Memory B cell (primary cell): ENCODE measurements at regions not wholly inside any gene's neighbourhood (a gene's known extent, or its start where the extent isn't known, plus 50 kb on each side); places are given as distances from the start of the nearest gene placed in this dataset.
"Not testable (repeated sequence)": the region's sequence is repeated elsewhere in the genome, so short reads cannot be mapped to it uniquely, and the experiment has no call there.

ENCODE experiments used
- ATAC-seq: fragments of 150-1000 bp; cut with Tn5 transposase; 2 replicates; pipeline ENCODE4 v1.10.0; 2021; ENCODE audit warnings: low read depth, mild to moderate bottlenecking, moderate library complexity
- DNase-seq, 2 donors: peaks; one replicate each; pipeline ENCODE4 v3.0.0; 2022; ENCODE audit warnings: low spot score in 2 of 2
- H3K27ac Mint-ChIP-seq: one replicate; pipeline ENCODE4 v1.8.0; 2022; ENCODE audit warnings: mild to moderate bottlenecking, moderate library complexity, mixed read lengths
- H3K27me3 Mint-ChIP-seq: one replicate; pipeline ENCODE4 v1.8.0; 2022; ENCODE audit warnings: mixed read lengths
- H3K36me3 Mint-ChIP-seq: one replicate; pipeline ENCODE4 v1.8.0; 2022; ENCODE audit warnings: mild to moderate bottlenecking, mixed read lengths
- H3K4me1 Mint-ChIP-seq: one replicate; pipeline ENCODE4 v1.8.0; 2022; ENCODE audit warnings: mixed read lengths
- H3K4me3 Mint-ChIP-seq: one replicate; pipeline ENCODE4 v1.8.0; 2022; ENCODE audit warnings: mild to moderate bottlenecking, moderate library complexity, mixed read lengths
- H3K9me3 Mint-ChIP-seq: one replicate; pipeline ENCODE4 v1.8.0; 2022; ENCODE audit warnings: mixed read lengths

DNA sequence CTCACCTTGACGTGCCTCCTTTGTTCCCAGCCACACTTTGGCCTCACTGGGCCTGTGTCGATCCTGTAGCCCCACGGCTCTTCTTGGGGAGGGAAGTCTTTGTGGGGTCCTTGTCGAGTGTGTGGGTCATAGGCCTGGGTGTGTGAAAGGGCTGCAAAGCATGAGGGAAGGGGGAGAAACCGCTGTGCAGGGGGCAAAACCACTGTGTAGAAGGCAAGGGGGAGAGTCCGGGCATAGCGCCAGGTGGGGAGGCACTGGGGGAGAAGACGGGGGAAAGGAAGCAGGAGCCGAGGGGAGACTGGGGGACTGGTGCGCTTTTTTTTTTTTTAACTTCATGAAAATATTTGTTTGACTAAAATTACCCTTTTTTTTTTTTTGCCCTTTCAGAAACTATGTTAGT is 65.1 kb upstream of the RASD2 start:
- peaks cover 24% of the 10 kb centered on the region for H3K27me3 Mint-ChIP-seq

DNA sequence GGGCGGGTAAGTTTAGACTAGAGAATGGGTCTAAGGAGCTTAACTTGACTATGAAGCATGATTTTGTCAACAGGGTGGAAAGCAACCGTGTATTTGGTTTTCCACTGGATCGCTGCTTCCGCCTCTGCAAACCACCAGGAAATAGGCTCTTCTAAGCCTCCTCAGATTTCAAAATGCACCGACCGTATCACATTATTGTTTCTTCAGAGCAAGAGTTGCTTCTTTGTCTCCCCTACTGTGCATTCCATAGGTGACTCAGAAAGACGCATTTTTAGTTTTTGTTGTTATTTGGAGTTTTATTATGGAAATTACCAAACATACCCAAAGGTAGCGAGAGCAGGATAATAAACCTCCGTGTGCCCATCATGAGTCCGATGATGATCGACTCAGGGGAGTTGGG is 64.3 kb upstream of the RASD2 start:
- H3K27ac Mint-ChIP-seq, result no peak overlapping the region
- no peaks in the 10 kb centered on the region for H3K9me3 Mint-ChIP-seq
- DNase-seq (no peak), ATAC-seq (no peak)
- peaks cover 30% of the 10 kb centered on the region for H3K27me3 Mint-ChIP-seq
- peaks cover 16% of the 10 kb centered on the region for H3K4me1 Mint-ChIP-seq
- H3K4me3 Mint-ChIP-seq, result no peak overlapping the region
- H3K36me3 Mint-ChIP-seq, result peaks cover 22% of the 10 kb centered on the region

More for the DNA sequence above, 65.1 kb upstream of the RASD2 start:
- Mint-ChIP-seq H3K36me3 (peaks cover 26% of the 10 kb centered on the region), H3K9me3 (no peaks in the 10 kb centered on the region), H3K4me3 (no peak overlapping the region), H3K4me1 (peaks cover 10% of the 10 kb centered on the region), H3K27ac (no peak overlapping the region)
- DNase-seq, result no peak
- no peak for ATAC-seq

DNA sequence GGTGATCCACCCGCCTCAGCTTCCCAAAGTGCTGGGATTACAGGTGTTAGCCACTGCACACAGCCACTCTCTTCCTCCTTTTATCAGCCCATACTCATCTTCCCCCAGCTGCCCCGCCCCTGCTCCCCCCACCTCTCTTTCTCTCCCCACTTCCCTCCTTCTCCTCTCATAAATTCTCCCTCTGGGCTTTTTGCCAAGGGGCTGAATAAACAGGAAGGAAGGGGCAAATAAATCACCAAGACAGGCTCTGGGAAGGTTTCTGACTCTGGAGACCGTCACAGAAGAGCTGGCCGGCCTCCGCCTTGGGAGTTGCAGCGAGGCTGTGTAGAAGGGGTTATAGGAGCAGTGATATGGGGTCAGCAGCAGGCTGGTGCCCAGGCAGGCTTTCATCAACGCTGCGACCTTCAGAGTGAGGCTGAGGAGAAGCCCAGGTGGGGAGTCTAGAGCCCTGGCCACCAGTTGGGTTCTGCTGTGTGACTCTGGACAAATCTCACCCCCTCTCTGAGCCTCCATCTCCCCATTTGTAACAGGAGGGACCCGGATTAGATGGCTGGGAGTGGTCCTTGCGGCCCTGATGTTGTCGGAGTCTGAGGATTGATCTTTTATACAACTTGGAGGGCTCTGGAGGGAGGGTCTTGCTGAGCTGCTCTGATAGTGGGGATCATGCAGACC is 62.6 kb upstream of the RASD2 start:
- Mint-ChIP-seq H3K4me1 (peaks cover 17% of the 10 kb centered on the region), H3K36me3 (peaks cover 10% of the 10 kb centered on the region), H3K27ac (no peak overlapping the region), H3K9me3 (no peaks in the 10 kb centered on the region), H3K4me3 (no peak overlapping the region), H3K27me3 (peaks cover 32% of the 10 kb centered on the region)
- ATAC-seq (no peak), DNase-seq (no peak)

- ATAC-seq (no peak), DNase-seq (no peak)
- Mint-ChIP-seq H3K4me1 (peaks cover 17% of the 10 kb centered on the region), H3K9me3 (no peaks in the 10 kb centered on the region), H3K27ac (no peak overlapping the region), H3K36me3 (peaks cover 4% of the 10 kb centered on the region), H3K4me3 (no peak overlapping the region), H3K27me3 (peaks cover 31% of the 10 kb centered on the region)
Observed at GRCh38 chr22:35478633-35479107, 62.0 kb upstream of the RASD2 start.

- H3K9me3 Mint-ChIP-seq, result no peaks in the 10 kb centered on the region
- peaks cover 2% of the 10 kb centered on the region for H3K36me3 Mint-ChIP-seq
- peaks cover 29% of the 10 kb centered on the region for H3K27me3 Mint-ChIP-seq
- ATAC-seq (no peak), DNase-seq (no peak)
- H3K4me1 Mint-ChIP-seq, result peaks cover 22% of the 10 kb centered on the region
- no peak overlapping the region for H3K27ac Mint-ChIP-seq
- no peak overlapping the region for H3K4me3 Mint-ChIP-seq
Observed at GRCh38 chr22:35479359-35479758, 61.3 kb upstream of the RASD2 start.

DNA sequence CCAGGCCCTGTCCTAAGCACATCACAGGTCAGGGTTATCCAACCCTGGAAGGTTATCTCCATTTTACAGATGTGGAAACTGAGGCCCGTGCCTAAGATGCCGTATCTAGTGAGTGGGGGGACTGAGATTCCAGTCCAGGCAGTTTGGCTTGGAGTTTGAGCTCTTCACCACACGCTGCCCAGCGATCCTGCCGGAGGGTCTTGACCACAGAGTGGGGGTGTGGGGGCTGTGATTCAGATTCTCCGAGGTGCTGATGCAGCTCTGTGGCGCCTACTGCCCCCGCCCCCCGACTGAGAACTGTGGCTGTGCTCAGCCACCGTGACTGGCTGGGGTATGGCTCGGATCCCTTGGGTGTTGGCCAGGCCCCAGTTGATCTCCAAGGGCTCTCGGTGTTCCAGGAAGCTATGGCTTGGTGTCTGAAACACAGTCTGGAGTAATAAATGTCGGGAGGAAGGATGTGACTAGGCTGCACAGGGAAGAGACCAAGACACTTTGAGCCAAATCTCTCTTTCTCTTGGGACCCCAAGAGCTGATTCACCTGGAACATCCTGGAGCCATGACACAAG is 60.6 kb upstream of the RASD2 start:
- no peaks in the 10 kb centered on the region for H3K9me3 Mint-ChIP-seq
- H3K4me3 Mint-ChIP-seq, result no peak overlapping the region
- peaks cover 22% of the 10 kb centered on the region for H3K4me1 Mint-ChIP-seq
- ATAC-seq, result no peak
- DNase-seq, result no peak
- peaks cover 26% of the 10 kb centered on the region for H3K27me3 Mint-ChIP-seq
- no peak overlapping the region for H3K27ac Mint-ChIP-seq
- peaks cover 3% of the 10 kb centered on the region for H3K36me3 Mint-ChIP-seq

DNA sequence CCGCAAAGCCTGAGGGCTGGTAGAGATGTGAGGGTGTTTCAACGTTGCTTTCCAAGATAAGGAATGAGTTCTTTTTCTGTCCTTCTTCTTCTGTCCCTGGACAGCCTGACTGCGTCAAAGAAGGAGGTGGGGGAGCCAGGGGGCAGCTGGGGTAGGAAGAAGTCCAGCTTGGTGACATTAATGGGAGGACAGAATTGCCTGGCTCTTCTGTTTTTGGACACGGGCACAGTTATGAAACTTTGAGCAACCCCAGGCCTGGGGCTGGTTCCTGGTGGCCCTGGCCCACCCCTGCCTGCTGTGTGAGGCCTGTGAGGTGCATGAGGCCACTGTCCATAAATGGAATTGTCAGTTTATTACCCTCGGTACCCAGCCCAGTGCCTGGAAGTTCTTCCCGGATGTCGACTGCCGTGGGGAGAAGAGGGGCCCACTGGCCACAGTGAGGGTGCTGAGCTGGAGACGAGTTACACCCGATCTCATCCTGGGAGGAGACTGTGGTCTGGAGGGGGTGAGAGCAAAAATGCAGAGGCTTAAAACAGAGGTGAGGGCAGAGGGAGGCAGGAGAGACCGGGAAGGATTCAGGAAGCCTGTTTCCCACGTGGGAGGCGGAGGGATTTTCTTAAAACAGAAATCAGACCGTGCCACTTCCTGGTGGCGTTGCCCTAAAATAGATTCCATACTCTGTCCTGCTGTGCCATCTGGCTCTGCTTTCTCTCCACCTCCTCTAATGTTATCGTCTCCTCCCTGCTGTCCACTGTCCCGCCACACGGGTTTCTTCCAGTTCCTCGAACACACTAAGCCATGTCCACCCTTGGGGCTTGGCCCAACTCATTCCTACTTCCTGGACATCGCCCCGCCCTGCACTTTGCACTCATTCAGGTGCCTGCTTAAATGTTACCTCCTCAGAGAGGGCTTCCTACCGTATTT is 59.7 kb upstream of the RASD2 start:
- Mint-ChIP-seq H3K36me3 (peaks cover 3% of the 10 kb centered on the region), H3K27ac (peak overlapping the region; percentile 4), H3K4me1 (peaks cover 22% of the 10 kb centered on the region), H3K4me3 (no peak overlapping the region), H3K9me3 (no peaks in the 10 kb centered on the region), H3K27me3 (peaks cover 24% of the 10 kb centered on the region)
- no peak for ATAC-seq
- no peak for DNase-seq

DNA sequence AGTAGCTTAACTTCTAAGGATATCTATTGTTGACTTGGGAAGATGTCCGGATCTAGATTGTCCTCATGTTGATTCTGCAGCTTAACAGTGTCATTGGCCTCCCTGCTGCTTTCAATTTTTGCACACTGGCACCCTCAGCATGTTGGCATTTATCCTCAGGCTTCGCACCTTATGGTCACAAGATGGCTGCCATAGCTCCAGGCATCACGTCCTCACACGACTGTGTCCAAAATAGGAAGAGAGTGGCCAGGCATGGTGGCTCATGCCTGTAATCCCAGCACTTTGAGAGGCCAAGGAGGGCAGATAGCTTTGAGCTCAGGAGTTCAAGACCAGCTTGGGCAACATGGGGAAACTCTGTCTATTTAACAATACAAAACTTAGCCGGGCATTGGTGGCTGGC is 58.3 kb upstream of the RASD2 start:
- Mint-ChIP-seq H3K27me3 (peaks cover 27% of the 10 kb centered on the region), H3K36me3 (peaks cover 3% of the 10 kb centered on the region), H3K9me3 (no peaks in the 10 kb centered on the region), H3K4me3 (no peak overlapping the region), H3K27ac (no peak overlapping the region), H3K4me1 (peaks cover 22% of the 10 kb centered on the region)
- DNase-seq, result no peak
- no peak for ATAC-seq

GRCh38 chr22:35482974-35483373 is 57.7 kb upstream of the RASD2 start:
- no peak overlapping the region for H3K27ac Mint-ChIP-seq
- H3K4me1 Mint-ChIP-seq, result peaks cover 20% of the 10 kb centered on the region
- H3K27me3 Mint-ChIP-seq, result peaks cover 23% of the 10 kb centered on the region
- H3K9me3 Mint-ChIP-seq, result no peaks in the 10 kb centered on the region
- peaks cover 3% of the 10 kb centered on the region for H3K36me3 Mint-ChIP-seq
- H3K4me3 Mint-ChIP-seq, result no peak overlapping the region
- DNase-seq (no peak), ATAC-seq (no peak)

DNA sequence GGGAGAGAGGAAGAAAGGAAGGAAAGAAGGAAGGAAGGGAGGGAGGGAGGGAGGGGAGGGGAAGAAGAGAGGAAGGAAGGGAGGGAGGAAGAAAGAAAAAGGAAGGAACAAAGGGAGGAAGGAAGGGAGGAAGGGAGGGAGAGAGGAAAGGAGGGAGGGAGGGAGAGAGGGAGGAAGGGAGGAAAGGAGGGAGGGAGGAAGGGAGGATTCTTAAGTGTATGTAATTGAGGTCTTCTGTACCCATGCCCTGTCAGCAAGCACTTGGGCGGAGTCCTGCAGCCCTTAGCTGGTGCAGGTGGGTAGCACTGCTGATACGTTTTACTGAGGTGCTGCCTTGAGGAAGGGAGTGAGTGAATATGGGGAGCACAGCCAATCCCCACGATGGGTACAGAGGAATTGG is 56.9 kb upstream of the RASD2 start:
- H3K27me3 Mint-ChIP-seq, result peaks cover 22% of the 10 kb centered on the region
- ATAC-seq, result no peak
- H3K9me3 Mint-ChIP-seq, result no peaks in the 10 kb centered on the region
- DNase-seq, result no peak
- H3K36me3 Mint-ChIP-seq, result peaks cover 3% of the 10 kb centered on the region
- H3K4me1 Mint-ChIP-seq, result peaks cover 19% of the 10 kb centered on the region
- H3K4me3 Mint-ChIP-seq, result no peak overlapping the region
- H3K27ac Mint-ChIP-seq, result no peak overlapping the region

GRCh38 chr22:35484651-35485556 is 55.7 kb upstream of the RASD2 start:
- peaks cover 18% of the 10 kb centered on the region for H3K4me1 Mint-ChIP-seq
- no peak overlapping the region for H3K27ac Mint-ChIP-seq
- H3K27me3 Mint-ChIP-seq, result peaks cover 19% of the 10 kb centered on the region
- ATAC-seq (no peak), DNase-seq (no peak)
- H3K36me3 Mint-ChIP-seq, result peaks cover 3% of the 10 kb centered on the region
- no peak overlapping the region for H3K4me3 Mint-ChIP-seq
- H3K9me3 Mint-ChIP-seq, result no peaks in the 10 kb centered on the region

- Mint-ChIP-seq H3K4me1 (peaks cover 7% of the 10 kb centered on the region), H3K9me3 (no peaks in the 10 kb centered on the region), H3K27me3 (peaks cover 13% of the 10 kb centered on the region), H3K4me3 (no peak overlapping the region), H3K27ac (no peak overlapping the region), H3K36me3 (peaks cover 3% of the 10 kb centered on the region)
- ATAC-seq (no peak), DNase-seq (no peak)
Observed at GRCh38 chr22:35486116-35486631, 54.5 kb upstream of the RASD2 start.

DNA sequence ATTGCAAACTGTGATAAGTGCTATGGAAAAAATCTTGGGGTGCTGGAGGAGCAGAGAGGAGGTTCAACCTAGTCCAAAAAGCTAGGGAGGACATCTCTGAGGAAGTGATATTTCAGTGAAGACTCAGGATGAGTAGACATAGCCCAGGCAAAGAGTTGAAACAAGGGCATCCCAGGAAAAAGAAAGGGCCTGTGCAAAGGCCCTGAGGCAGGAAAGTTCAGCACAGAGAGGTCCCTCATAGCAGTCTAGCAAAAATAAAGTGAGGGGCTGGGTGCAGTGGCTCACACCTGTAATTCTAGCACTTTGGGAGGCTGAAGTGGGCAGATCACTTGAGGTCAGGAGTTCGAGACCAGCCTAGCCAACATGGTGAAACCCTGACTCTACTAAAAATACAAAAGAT is 53.0 kb upstream of the RASD2 start:
- ATAC-seq, H3K9me3 Mint-ChIP-seq, H3K4me1 Mint-ChIP-seq, H3K27ac Mint-ChIP-seq, DNase-seq, H3K36me3 Mint-ChIP-seq, H3K4me3 Mint-ChIP-seq: not testable (repeated sequence)
- peaks cover 20% of the 10 kb centered on the region for H3K27me3 Mint-ChIP-seq
